Body of pancreas (tissue), 4 donors: ENCODE measurements at regions not wholly inside any gene's neighbourhood (a gene's known extent, or its start where the extent isn't known, plus 50 kb on each side); places are given as distances from the start of the nearest gene placed in this dataset.
"Not testable (repeated sequence)": the region's sequence is repeated elsewhere in the genome, so short reads cannot be mapped to it uniquely, and the experiment has no call there.

Source experiments
- ATAC-seq: fragments of 150-250 bp; one replicate; pipeline ENCODE4 v1.9.1; 2016
- DNase-seq, 4 donors: peaks; one replicate each; pipeline ENCODE4 v3.0.0-alpha.2; 2019
- H3K27ac ChIP-seq, 4 donors: fragments of 200-600 bp; sonication (generic); 1 replicate in 3 of 4; 2 replicates in 1 of 4; pipeline versions ENCODE4 v1.5.1 to v1.6.1; 2016 to 2019; ENCODE audit warnings: mild to moderate bottlenecking in 1 of 4, mixed read lengths in 1 of 4, moderate library complexity in 1 of 4
- H3K27me3 ChIP-seq, 2 donors: fragments of 200-600 bp; sonication (generic); one replicate each; pipeline ENCODE4 v1.6.0; 2016; ENCODE audit warnings: mild to moderate bottlenecking in 1 of 2
- H3K36me3 ChIP-seq, 2 donors: fragments of 200-600 bp; sonication (generic); replicated peaks in 1 of 2; 2 replicates each; pipeline ENCODE4 v1.5.1; 2016; ENCODE audit warnings: low read depth in 2 of 2; ENCODE audit not compliant: insufficient read depth in 1 of 2
- H3K4me1 ChIP-seq: fragments of 200-600 bp; sonication (generic); one replicate; pipeline ENCODE4 v1.6.0; 2016
- H3K4me3 ChIP-seq, 2 donors: fragments of 200-600 bp; sonication (generic); 1 replicate in 1 of 2; 2 replicates in 1 of 2; pipeline ENCODE4 v1.5.1; 2016 to 2019
- H3K9me3 ChIP-seq, 3 donors: fragments of 200-600 bp; sonication (generic); 1 replicate in 2 of 3; 2 replicates in 1 of 3; pipeline ENCODE4 v1.5.1; 2016
- CTCF ChIP-seq, 7 experiments: fragments of 450-650 bp in 4 of 7; fragments of 200-600 bp in 3 of 7; sonication (generic) in 3 of 7; IDR thresholded peaks; one replicate each; pipeline ENCODE4 v1.5.1; 2016 to 2019; ENCODE audit warnings: antibody characterized with exemption in 7 of 7
- POLR2A ChIP-seq, 3 donors: fragments of 450-650 bp; IDR thresholded peaks; one replicate each; pipeline ENCODE4 v1.6.1; 2016; ENCODE audit warnings: antibody characterized with exemption in 3 of 3, mild to moderate bottlenecking in 2 of 3
- whole genome bisulfite sequencing, 2 donors: methylation state at CpG; one replicate each; pipeline ENCODE4 v1.1.5; 2017; 5-methylcytosine and 5-hydroxymethylcytosine counted together
- intact Hi-C: fragments of 100-400 bp; cut with DNase I; formaldehyde crosslinking; loops from one replicate; pipeline ENCODE4 v1.15.1; 2023

GRCh38 chr3:176141837-176142236, 1055.4 kb downstream of the TBL1XR1 start:
- no peaks in the 10 kb centered on the region for H3K27me3 ChIP-seq
- no peaks in the 10 kb centered on the region for H3K4me1 ChIP-seq
- no peak for TF ChIP-seq CTCF (IDR thresholded peaks at IDR 0.05)
- no peak for TF ChIP-seq POLR2A (IDR thresholded peaks at IDR 0.05)
- ATAC-seq (no peak), DNase-seq (no peak)
- no peak overlapping the region for H3K27ac ChIP-seq
- intact Hi-C loops = no loop called here
- no peaks in the 10 kb centered on the region for H3K36me3 ChIP-seq
- WGBS, 2 donors = 57 to 59% methylated on average over 1 of the region's 1 CpG
- no peak overlapping the region for H3K4me3 ChIP-seq
- no peaks in the 10 kb centered on the region for H3K9me3 ChIP-seq

GRCh38 chr3:176120507-176120906, 1076.8 kb downstream of the TBL1XR1 start:
- intact Hi-C loops = no loop called here
- Histone ChIP-seq H3K36me3 (no peaks in the 10 kb centered on the region), H3K4me3 (no peak overlapping the region), H3K27ac (no peak overlapping the region), H3K27me3 (no peaks in the 10 kb centered on the region), H3K4me1 (no peaks in the 10 kb centered on the region), H3K9me3 (no peaks in the 10 kb centered on the region)
- DNase-seq (no peak), ATAC-seq (no peak)
- TF ChIP-seq CTCF (IDR thresholded peaks at IDR 0.05) (no peak), POLR2A (IDR thresholded peaks at IDR 0.05) (no peak)
- 39 to 44% methylated on average over 2 of the region's 2 CpGs for WGBS, 2 donors

- WGBS, 2 donors = 74 to 75% methylated on average over 6 of the region's 6 CpGs
- ATAC-seq = no peak
- no peaks in the 10 kb centered on the region for H3K27me3 ChIP-seq
- intact Hi-C loops = no loop called here
- H3K9me3 ChIP-seq = no peaks in the 10 kb centered on the region
- H3K27ac ChIP-seq = no peak overlapping the region
- TF ChIP-seq CTCF (IDR thresholded peaks at IDR 0.05) (no peak), POLR2A (IDR thresholded peaks at IDR 0.05) (no peak)
- no peaks in the 10 kb centered on the region for H3K36me3 ChIP-seq
- no peak for DNase-seq
- no peak overlapping the region for H3K4me3 ChIP-seq
- no peaks in the 10 kb centered on the region for H3K4me1 ChIP-seq
These were observed 1077.5 kb downstream of the TBL1XR1 start for GRCh38 chr3:176119826-176120225.

- ATAC-seq (no peak), DNase-seq (no peak)
- no peak for TF ChIP-seq CTCF (IDR thresholded peaks at IDR 0.05)
- no peak for TF ChIP-seq POLR2A (IDR thresholded peaks at IDR 0.05)
- intact Hi-C loops = no loop called here
- Histone ChIP-seq H3K9me3 (no peaks in the 10 kb centered on the region), H3K27ac (no peak overlapping the region), H3K4me3 (no peak overlapping the region), H3K4me1 (no peaks in the 10 kb centered on the region), H3K27me3 (no peaks in the 10 kb centered on the region), H3K36me3 (no peaks in the 10 kb centered on the region)
- 52 to 69% methylated on average over 2 of the region's 2 CpGs for WGBS, 2 donors
These were observed 1090.9 kb downstream of the TBL1XR1 start for GRCh38 chr3:176106380-176106779.

- intact Hi-C loops = no loop called here
- Histone ChIP-seq H3K36me3 (no peaks in the 10 kb centered on the region), H3K27me3 (no peaks in the 10 kb centered on the region), H3K4me3 (no peak overlapping the region), H3K27ac (no peak overlapping the region), H3K9me3 (no peaks in the 10 kb centered on the region), H3K4me1 (no peaks in the 10 kb centered on the region)
- ATAC-seq (no peak), DNase-seq (no peak)
- no peak for TF ChIP-seq CTCF (IDR thresholded peaks at IDR 0.05)
- TF ChIP-seq POLR2A (IDR thresholded peaks at IDR 0.05) = no peak
These were observed 1100.3 kb downstream of the TBL1XR1 start for GRCh38 chr3:176097027-176097426.

- H3K36me3 ChIP-seq, H3K4me1 ChIP-seq, H3K27ac ChIP-seq, ATAC-seq, H3K9me3 ChIP-seq, DNase-seq, H3K27me3 ChIP-seq, H3K4me3 ChIP-seq, intact Hi-C loops: not testable (repeated sequence)
- 32 to 33% methylated on average over 1 of the region's 1 CpG for WGBS, 2 donors
These were observed 1103.4 kb downstream of the TBL1XR1 start for GRCh38 chr3:176093892-176094291.
